Activated T-cell treated with anti-CD3 and anti-CD28 coated beads, Interleukin-2, amount 50 U/mL, for 72 hours (primary cell): ENCODE measurements at regions not wholly inside any gene's neighbourhood (a gene's known extent, or its start where the extent isn't known, plus 50 kb on each side); places are given as distances from the start of the nearest gene placed in this dataset.
"Not testable (repeated sequence)": the region's sequence is repeated elsewhere in the genome, so short reads cannot be mapped to it uniquely, and the experiment has no call there.

Source experiments
- ATAC-seq, 2 donors: fragments of 150-1000 bp; cut with Tn5 transposase; replicated peaks in 1 of 2; 2 replicates each; pipeline ENCODE4 v1.10.0; 2021; ENCODE audit warnings: moderate library complexity in 2 of 2, mild to moderate bottlenecking in 1 of 2
- DNase-seq, 2 donors: peaks; one replicate each; pipeline ENCODE4 v3.0.0; 2021 to 2022; ENCODE audit warnings: mixed read lengths in 1 of 2
- H3K27ac Mint-ChIP-seq: one replicate; pipeline ENCODE4 v1.8.0; 2022; ENCODE audit warnings: mild to moderate bottlenecking, moderate library complexity, mixed read lengths
- H3K27me3 Mint-ChIP-seq: one replicate; pipeline ENCODE4 v1.8.0; 2022; ENCODE audit warnings: low read depth, mixed read lengths
- H3K36me3 Mint-ChIP-seq, 2 donors: one replicate each; pipeline ENCODE4 v1.8.0; 2022; ENCODE audit warnings: mixed read lengths in 2 of 2, mild to moderate bottlenecking in 1 of 2; ENCODE audit not compliant: insufficient read depth in 2 of 2
- H3K4me1 Mint-ChIP-seq: one replicate; pipeline ENCODE4 v1.8.0; 2022; ENCODE audit warnings: low read depth, mixed read lengths
- H3K4me3 Mint-ChIP-seq, 2 donors: one replicate each; pipeline ENCODE4 v1.8.0; 2022; ENCODE audit warnings: mild to moderate bottlenecking in 2 of 2, mixed read lengths in 2 of 2, moderate library complexity in 2 of 2
- H3K9me3 Mint-ChIP-seq, 2 donors: one replicate each; pipeline ENCODE4 v1.8.0; 2022; ENCODE audit warnings: mixed read lengths in 2 of 2

GRCh38 chr20:51271931-51272330 lies 249.0 kb upstream of the KCNG1 start:
- DNase-seq (no peak), ATAC-seq (no peak)
- Mint-ChIP-seq H3K36me3 (no peaks in the 10 kb centered on the region), H3K4me1 (no peaks in the 10 kb centered on the region), H3K4me3 (no peak overlapping the region), H3K9me3 (peaks cover 0 to 2% of the 10 kb centered on the region in 2 donors), H3K27me3 (peaks cover 25% of the 10 kb centered on the region), H3K27ac (no peak overlapping the region)

GRCh38 chr20:51271289-51271688 lies 248.4 kb upstream of the KCNG1 start:
- DNase-seq, H3K4me1 Mint-ChIP-seq, H3K36me3 Mint-ChIP-seq, H3K9me3 Mint-ChIP-seq, ATAC-seq, H3K27ac Mint-ChIP-seq, H3K4me3 Mint-ChIP-seq: not testable (repeated sequence)
- H3K27me3 Mint-ChIP-seq, result peaks cover 25% of the 10 kb centered on the region

- Mint-ChIP-seq H3K4me1 (no peaks in the 10 kb centered on the region), H3K9me3 (peaks cover 2 to 3% of the 10 kb centered on the region in 2 donors), H3K4me3 (no peak overlapping the region), H3K36me3 (peaks cover 0 to 4% of the 10 kb centered on the region in 2 donors), H3K27ac (no peak overlapping the region), H3K27me3 (peaks cover 17% of the 10 kb centered on the region)
- ATAC-seq (no peak), DNase-seq (no peak)
Observed at GRCh38 chr20:51269671-51270070, 246.8 kb upstream of the KCNG1 start.

- no peak for DNase-seq
- ATAC-seq, result no peak
- peaks cover 0 to 4% of the 10 kb centered on the region in 2 donors for H3K36me3 Mint-ChIP-seq
- H3K4me3 Mint-ChIP-seq, result no peak overlapping the region
- peaks cover 7% of the 10 kb centered on the region for H3K27me3 Mint-ChIP-seq
- H3K4me1 Mint-ChIP-seq, result no peaks in the 10 kb centered on the region
- H3K9me3 Mint-ChIP-seq, result peaks cover 3 to 4% of the 10 kb centered on the region in 2 donors
- H3K27ac Mint-ChIP-seq, result no peak overlapping the region
Observed at GRCh38 chr20:51267679-51268078, 244.8 kb upstream of the KCNG1 start.

- Mint-ChIP-seq H3K4me1 (no peaks in the 10 kb centered on the region), H3K27me3 (peaks cover 7% of the 10 kb centered on the region), H3K4me3 (no peak overlapping the region), H3K9me3 (peaks cover 3 to 4% of the 10 kb centered on the region in 2 donors), H3K36me3 (peaks cover 0 to 4% of the 10 kb centered on the region in 2 donors), H3K27ac (no peak overlapping the region)
- no peak for DNase-seq
- ATAC-seq, result no peak
Observed at GRCh38 chr20:51266353-51266752, 243.4 kb upstream of the KCNG1 start.

GRCh38 chr20:51265361-51265760 lies 242.5 kb upstream of the KCNG1 start:
- H3K27me3 Mint-ChIP-seq, result peaks cover 17% of the 10 kb centered on the region
- H3K27ac Mint-ChIP-seq, result no peak overlapping the region
- peaks cover 0 to 4% of the 10 kb centered on the region in 2 donors for H3K36me3 Mint-ChIP-seq
- peaks cover 3 to 4% of the 10 kb centered on the region in 2 donors for H3K9me3 Mint-ChIP-seq
- H3K4me3 Mint-ChIP-seq, result no peak overlapping the region
- ATAC-seq (no peak), DNase-seq (no peak)
- H3K4me1 Mint-ChIP-seq, result no peaks in the 10 kb centered on the region

- DNase-seq, result no peak
- H3K27me3 Mint-ChIP-seq, result peaks cover 28% of the 10 kb centered on the region
- H3K36me3 Mint-ChIP-seq, result peaks cover 0 to 4% of the 10 kb centered on the region in 2 donors
- H3K4me3 Mint-ChIP-seq, result no peak overlapping the region
- ATAC-seq, result no peak
- peaks cover 2 to 3% of the 10 kb centered on the region in 2 donors for H3K9me3 Mint-ChIP-seq
- no peak overlapping the region for H3K27ac Mint-ChIP-seq
- H3K4me1 Mint-ChIP-seq, result no peaks in the 10 kb centered on the region
Observed at GRCh38 chr20:51262240-51262639, 239.3 kb upstream of the KCNG1 start.

- Mint-ChIP-seq H3K27me3 (peaks cover 29% of the 10 kb centered on the region), H3K27ac (no peak overlapping the region), H3K9me3 (peaks cover 0 to under 1% of the 10 kb centered on the region in 2 donors), H3K4me1 (no peaks in the 10 kb centered on the region), H3K4me3 (no peak overlapping the region), H3K36me3 (no peaks in the 10 kb centered on the region)
- DNase-seq, result no peak
- ATAC-seq, result no peak
Observed at GRCh38 chr20:51259455-51259854, 236.5 kb upstream of the KCNG1 start.

- Mint-ChIP-seq H3K36me3 (no peaks in the 10 kb centered on the region), H3K4me3 (no peak overlapping the region), H3K4me1 (no peaks in the 10 kb centered on the region), H3K27me3 (peaks cover 34% of the 10 kb centered on the region), H3K9me3 (no peaks in the 10 kb centered on the region), H3K27ac (no peak overlapping the region)
- ATAC-seq (no peak), DNase-seq (no peak)
Observed at GRCh38 chr20:51258582-51259165, 235.8 kb upstream of the KCNG1 start.

- no peak for DNase-seq
- no peaks in the 10 kb centered on the region for H3K36me3 Mint-ChIP-seq
- H3K27ac Mint-ChIP-seq, result no peak overlapping the region
- no peaks in the 10 kb centered on the region for H3K4me1 Mint-ChIP-seq
- no peak for ATAC-seq
- no peak overlapping the region for H3K4me3 Mint-ChIP-seq
- H3K9me3 Mint-ChIP-seq, result no peaks in the 10 kb centered on the region
- peaks cover 43% of the 10 kb centered on the region for H3K27me3 Mint-ChIP-seq
Observed at GRCh38 chr20:51255417-51255816, 232.5 kb upstream of the KCNG1 start.

GRCh38 chr20:51253280-51253679 lies 230.4 kb upstream of the KCNG1 start:
- Mint-ChIP-seq H3K36me3 (no peaks in the 10 kb centered on the region), H3K4me3 (no peak overlapping the region), H3K27ac (no peak overlapping the region), H3K4me1 (no peaks in the 10 kb centered on the region), H3K27me3 (peaks cover 31% of the 10 kb centered on the region), H3K9me3 (no peaks in the 10 kb centered on the region)
- DNase-seq, result no peak
- ATAC-seq, result no peak

- no peaks in the 10 kb centered on the region for H3K4me1 Mint-ChIP-seq
- no peak overlapping the region for H3K4me3 Mint-ChIP-seq
- no peak overlapping the region for H3K27ac Mint-ChIP-seq
- no peaks in the 10 kb centered on the region for H3K36me3 Mint-ChIP-seq
- ATAC-seq, result no peak
- DNase-seq, result no peak
- peaks cover 31% of the 10 kb centered on the region for H3K27me3 Mint-ChIP-seq
- H3K9me3 Mint-ChIP-seq, result no peaks in the 10 kb centered on the region
Observed at GRCh38 chr20:51249781-51250180, 226.9 kb upstream of the KCNG1 start.

GRCh38 chr20:51249215-51249614 lies 226.3 kb upstream of the KCNG1 start:
- ATAC-seq, result no peak
- H3K27me3 Mint-ChIP-seq, result peaks cover 30% of the 10 kb centered on the region
- no peak overlapping the region for H3K27ac Mint-ChIP-seq
- no peaks in the 10 kb centered on the region for H3K9me3 Mint-ChIP-seq
- H3K36me3 Mint-ChIP-seq, result no peaks in the 10 kb centered on the region
- no peak for DNase-seq
- H3K4me3 Mint-ChIP-seq, result no peak overlapping the region
- H3K4me1 Mint-ChIP-seq, result no peaks in the 10 kb centered on the region

- Mint-ChIP-seq H3K9me3 (peaks cover 7% of the 10 kb centered on the region in 2 donors), H3K27me3 (peaks cover 19% of the 10 kb centered on the region), H3K4me1 (no peaks in the 10 kb centered on the region), H3K4me3 (no peak overlapping the region), H3K36me3 (peaks cover 2 to 6% of the 10 kb centered on the region in 2 donors), H3K27ac (no peak overlapping the region)
- DNase-seq (no peak), ATAC-seq (no peak)
Observed at GRCh38 chr20:51244466-51244865, 221.6 kb upstream of the KCNG1 start.
